ENCODE measurements at regions not wholly inside any gene's neighbourhood (a gene's known extent, or its start where the extent isn't known, plus 50 kb on each side); places are given as distances from the start of the nearest gene placed in this dataset.

GRCh38 chr14:61148742-61149350, 132.3 kb downstream of the TMEM30B start:
- TF ChIP-seq CTCF (IDR thresholded peaks at IDR 0.05) = no peak
- TF ChIP-seq POLR2A (IDR thresholded peaks at IDR 0.05) = no peak
